ENCODE measurements at regions not wholly inside any gene's neighbourhood (a gene's known extent, or its start where the extent isn't known, plus 50 kb on each side); places are given as distances from the start of the nearest gene placed in this dataset.

DNA sequence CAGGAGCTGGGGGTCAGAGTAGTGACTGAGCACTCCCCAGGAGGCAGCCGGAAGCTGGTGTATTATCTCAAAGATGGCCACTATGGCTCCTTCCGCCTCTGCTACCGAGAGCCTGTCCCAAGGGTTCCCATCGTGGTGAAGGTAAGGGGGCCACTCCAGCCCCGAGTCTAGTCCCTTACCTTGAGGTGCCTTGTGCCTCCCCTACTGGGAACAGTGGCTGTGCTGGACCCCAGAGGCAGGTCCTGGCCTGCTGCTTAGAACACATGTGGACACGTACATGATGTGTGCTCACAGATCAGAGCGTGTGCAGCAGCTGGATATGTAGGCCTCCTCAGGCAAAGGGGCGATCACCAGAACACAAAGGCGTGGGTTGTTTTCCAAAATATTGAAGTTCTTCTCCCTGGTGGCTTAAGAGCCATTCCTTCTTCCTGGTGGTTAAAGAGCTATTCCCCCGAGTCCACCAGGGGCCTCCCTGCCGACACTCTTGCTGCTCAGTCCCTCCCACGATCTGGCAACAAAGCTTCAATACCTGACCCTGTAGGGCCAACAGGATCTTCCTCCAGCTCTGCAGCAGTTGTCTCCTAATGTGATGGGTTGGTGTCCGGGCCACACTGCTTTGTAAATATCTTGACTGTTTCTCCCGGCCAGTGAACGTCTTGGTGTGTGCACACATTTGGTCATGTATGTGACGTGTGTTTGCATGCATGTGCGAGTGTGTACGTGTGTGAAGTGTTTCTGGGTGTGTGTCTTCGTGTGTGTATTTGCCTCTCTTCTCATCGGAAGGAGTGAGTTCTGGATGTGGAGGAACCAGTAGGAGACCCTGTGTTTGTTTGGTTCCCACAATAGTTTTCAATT is 68.4 kb upstream of the TINAGL1 start:
- DNase-seq = no peak
- TF ChIP-seq, protein P1, sequence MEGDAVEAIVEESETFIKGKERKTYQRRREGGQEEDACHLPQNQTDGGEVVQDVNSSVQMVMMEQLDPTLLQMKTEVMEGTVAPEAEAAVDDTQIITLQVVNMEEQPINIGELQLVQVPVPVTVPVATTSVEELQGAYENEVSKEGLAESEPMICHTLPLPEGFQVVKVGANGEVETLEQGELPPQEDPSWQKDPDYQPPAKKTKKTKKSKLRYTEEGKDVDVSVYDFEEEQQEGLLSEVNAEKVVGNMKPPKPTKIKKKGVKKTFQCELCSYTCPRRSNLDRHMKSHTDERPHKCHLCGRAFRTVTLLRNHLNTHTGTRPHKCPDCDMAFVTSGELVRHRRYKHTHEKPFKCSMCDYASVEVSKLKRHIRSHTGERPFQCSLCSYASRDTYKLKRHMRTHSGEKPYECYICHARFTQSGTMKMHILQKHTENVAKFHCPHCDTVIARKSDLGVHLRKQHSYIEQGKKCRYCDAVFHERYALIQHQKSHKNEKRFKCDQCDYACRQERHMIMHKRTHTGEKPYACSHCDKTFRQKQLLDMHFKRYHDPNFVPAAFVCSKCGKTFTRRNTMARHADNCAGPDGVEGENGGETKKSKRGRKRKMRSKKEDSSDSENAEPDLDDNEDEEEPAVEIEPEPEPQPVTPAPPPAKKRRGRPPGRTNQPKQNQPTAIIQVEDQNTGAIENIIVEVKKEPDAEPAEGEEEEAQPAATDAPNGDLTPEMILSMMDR (IDR thresholded peaks at IDR 0.05) = no peak
- H3K4me1 ChIP-seq = no peaks in the 10 kb centered on the region

DNA sequence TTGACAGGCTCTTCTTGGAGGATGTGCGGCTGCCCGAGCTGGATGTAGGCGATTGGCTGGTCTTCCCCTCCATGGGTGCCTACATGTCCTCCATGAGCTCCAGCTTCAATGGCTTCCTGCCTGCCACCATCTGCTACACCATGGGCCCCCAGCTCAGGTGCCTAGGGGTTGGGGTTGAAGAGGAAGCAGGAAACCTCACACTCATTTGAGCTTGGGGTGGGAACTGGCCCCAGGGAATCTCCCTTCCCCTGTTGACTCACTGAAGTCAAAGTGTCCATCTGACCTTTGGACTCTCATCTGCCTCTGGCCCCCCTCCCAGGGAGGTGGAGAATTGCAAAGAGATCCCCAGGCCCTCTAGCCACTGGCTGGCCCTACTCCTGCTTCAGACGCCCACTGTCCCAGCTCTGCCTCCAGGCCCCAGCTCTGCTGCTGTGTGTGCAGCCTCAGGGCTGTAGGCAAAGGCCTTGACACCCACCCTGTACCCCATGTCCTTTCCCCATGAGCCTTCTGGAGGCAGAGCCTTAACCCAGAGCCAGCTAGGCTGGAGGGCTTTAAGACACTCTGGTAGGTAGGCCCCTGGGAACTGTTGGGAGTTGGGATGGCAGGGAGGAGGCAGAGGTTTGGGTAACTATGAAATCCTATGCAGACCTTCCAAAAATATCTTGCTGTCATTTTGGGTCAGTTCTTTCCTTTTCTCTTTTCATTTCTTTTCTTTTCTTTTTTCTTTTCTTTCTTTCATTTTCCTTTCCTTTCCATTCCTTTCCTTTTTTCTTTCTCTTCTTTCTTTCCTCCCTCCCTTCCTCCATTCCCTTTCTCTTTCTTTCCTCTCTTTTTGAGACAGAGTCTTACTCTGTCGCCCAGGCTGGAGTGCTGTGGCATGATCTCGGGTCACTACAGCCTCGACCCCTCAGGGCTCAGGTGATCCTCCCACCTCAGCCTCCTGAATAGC is 66.9 kb upstream of the TINAGL1 start:
- TF ChIP-seq, protein P1 (IDR thresholded peaks at IDR 0.05) = no peak

More for the DNA sequence above, 68.4 kb upstream of the TINAGL1 start:
- H3K4me3 ChIP-seq = no peak overlapping the region
- WGBS, 3 donors = 71 to 81% (median 76%) methylated on average over 20 of the region's 20 CpGs
- H3K9me3 ChIP-seq = no peaks in the 10 kb centered on the region
- H3K36me3 ChIP-seq (ENCODE audit: insufficient read depth in 1 of 2, low read depth in 1 of 2) = no peaks in the 10 kb centered on the region
- intact Hi-C loops (cut with DNase I) = no loop called here
- no peak overlapping the region for H3K27ac ChIP-seq
- no peak for ATAC-seq
- peaks cover 0 to 20% (median 0%) of the 10 kb centered on the region in 3 donors for H3K27me3 ChIP-seq (ENCODE audit: insufficient read depth in 3 of 3, low read length in 2 of 3)

GRCh38 chr1:31510304-31510703 is 66.0 kb upstream of the TINAGL1 start:
- Histone ChIP-seq H3K4me3 (no peak overlapping the region), H3K27me3 (ENCODE audit: insufficient read depth in 3 of 3, low read length in 2 of 3) (peaks cover 0 to 8% (median 0%) of the 10 kb centered on the region in 3 donors), H3K4me1 (no peaks in the 10 kb centered on the region), H3K36me3 (ENCODE audit: insufficient read depth in 1 of 2, low read depth in 1 of 2) (no peaks in the 10 kb centered on the region), H3K27ac (no peak overlapping the region), H3K9me3 (no peaks in the 10 kb centered on the region)
- TF ChIP-seq, protein P1 (IDR thresholded peaks at IDR 0.05) = no peak
- intact Hi-C loops (cut with DNase I) = loop anchor here in 1 of 2 donors (10.0 kb wide), 1 partner anchor 56 kb away; no protein-coding TSS in a partner anchor
- ATAC-seq (no peak), DNase-seq (no peak)
- 78 to 88% (median 85%) methylated on average over 6 of the region's 6 CpGs for WGBS, 3 donors

More for the DNA sequence above, 66.9 kb upstream of the TINAGL1 start:
- Histone ChIP-seq H3K4me3 (no peak overlapping the region), H3K36me3 (ENCODE audit: insufficient read depth in 1 of 2, low read depth in 1 of 2) (no peaks in the 10 kb centered on the region), H3K27ac (no peak overlapping the region), H3K4me1 (no peaks in the 10 kb centered on the region), H3K9me3 (no peaks in the 10 kb centered on the region), H3K27me3 (ENCODE audit: insufficient read depth in 3 of 3, low read length in 2 of 3) (peaks cover 0 to 15% (median 0%) of the 10 kb centered on the region in 3 donors)
- intact Hi-C loops (cut with DNase I) = loop anchor here in 1 of 2 donors (10.0 kb wide), 1 partner anchor 55 kb away; no protein-coding TSS in a partner anchor
- ATAC-seq (no peak), DNase-seq (no peak)
- WGBS, 3 donors = 90 to 94% (median 91%) methylated on average over 5 to 7 of the region's 7 CpGs

GRCh38 chr1:31510853-31511789 is 65.2 kb upstream of the TINAGL1 start:
- Histone ChIP-seq H3K27me3 (ENCODE audit: insufficient read depth in 3 of 3, low read length in 2 of 3) (peaks cover 0 to 4% (median 0%) of the 10 kb centered on the region in 3 donors), H3K9me3 (no peaks in the 10 kb centered on the region), H3K4me1 (no peaks in the 10 kb centered on the region), H3K4me3 (no peak overlapping the region), H3K36me3 (ENCODE audit: insufficient read depth in 1 of 2, low read depth in 1 of 2) (no peaks in the 10 kb centered on the region), H3K27ac (no peak overlapping the region)
- ATAC-seq = no peak
- TF ChIP-seq, protein P1 (IDR thresholded peaks at IDR 0.05) = no peak
- intact Hi-C loops (cut with DNase I) = loop anchor here in 1 of 2 donors (10.0 kb wide), 1 partner anchor 56 kb away; no protein-coding TSS in a partner anchor
- WGBS, 3 donors = 67 to 78% (median 76%) methylated on average over 8 of the region's 8 CpGs
- DNase-seq = no peak
